H1 (cell line): ENCODE measurements at regions not wholly inside any gene's neighbourhood (a gene's known extent, or its start where the extent isn't known, plus 50 kb on each side); places are given as distances from the start of the nearest gene placed in this dataset.

Source experiments
- FOSL1 ChIP-seq: IDR thresholded peaks from 2 replicates; pipeline ENCODE4 v1.6.1; 2011; ENCODE audit warnings: mild to moderate bottlenecking, low read depth, low read length, moderate library complexity; ENCODE audit not compliant: insufficient read depth
- MAFK ChIP-seq: IDR thresholded peaks from 2 replicates; pipeline ENCODE4 v1.6.1; 2012; ENCODE audit warnings: low read depth, mild to moderate bottlenecking, improper control_type of control experiment, low read length
- SRF ChIP-seq: IDR thresholded peaks from 2 replicates; pipeline ENCODE4 v1.6.1; 2011; ENCODE audit warnings: mild to moderate bottlenecking, low read depth, low read length, moderate library complexity

DNA sequence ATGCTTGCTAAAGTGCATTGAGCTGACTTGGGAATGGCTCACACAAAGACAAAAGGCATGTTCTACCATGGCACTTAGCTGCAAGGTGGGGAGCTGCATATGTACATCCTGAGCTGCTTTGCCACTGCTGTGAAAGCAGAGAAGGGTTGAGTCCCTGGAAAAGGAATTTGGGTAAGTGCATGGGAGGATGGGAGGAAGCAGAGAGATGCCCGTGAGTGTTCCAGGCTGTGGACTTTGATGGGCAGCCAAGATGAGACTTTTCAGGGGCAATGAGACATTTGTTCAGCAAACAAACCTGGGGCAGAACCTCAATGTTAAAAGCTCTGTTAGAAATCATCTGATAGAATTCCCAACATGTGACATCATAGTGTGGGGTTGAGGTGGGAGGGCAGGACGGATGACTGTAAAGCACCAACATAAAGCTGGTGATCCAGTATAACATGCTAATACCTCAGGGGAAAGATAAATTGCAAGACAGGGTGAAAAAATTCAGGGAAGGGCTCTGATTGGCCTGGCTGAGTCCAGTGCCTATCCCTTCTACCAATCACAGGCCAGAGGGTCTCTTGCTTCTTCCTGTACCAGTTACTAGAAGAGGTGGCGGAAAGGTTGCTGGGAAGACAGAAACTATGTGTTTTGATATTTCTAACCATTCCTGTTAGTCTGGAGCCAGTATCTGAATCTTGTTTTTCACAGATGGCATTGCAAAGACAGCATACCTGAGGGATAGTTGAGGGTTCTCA, 163.2 kb downstream of the UTP18 start:
- TF ChIP-seq FOSL1 = no peak
- TF ChIP-seq MAFK = no peak
- no peak for TF ChIP-seq SRF
